Mesenchymal stem cell (in vitro differentiated cells and primary cell): ENCODE measurements at regions not wholly inside any gene's neighbourhood (a gene's known extent, or its start where the extent isn't known, plus 50 kb on each side); places are given as distances from the start of the nearest gene placed in this dataset.
A peak's percentile ranks its signal among the peaks of the same experiment; 100 is the strongest.

Experiments
- DNase-seq: peaks from one replicate; pipeline ENCODE4 v3.0.0-alpha.2; 2013
- H2AFZ ChIP-seq: one replicate; pipeline ENCODE4 v1.6.1; 2013; ENCODE audit warnings: low read depth, mild to moderate bottlenecking, control low read depth, inconsistent platforms, low read length, moderate library complexity
- H2AK5ac ChIP-seq: 2 replicates; pipeline ENCODE4 v1.6.1; 2013; ENCODE audit warnings: low read length, moderate library complexity, mild to moderate bottlenecking, inconsistent platforms; ENCODE audit not compliant: severe bottlenecking
- H2BK120ac ChIP-seq: one replicate; pipeline ENCODE4 v1.6.1; 2013; ENCODE audit warnings: low read depth, mild to moderate bottlenecking, inconsistent platforms, low read length, moderate library complexity
- H2BK12ac ChIP-seq, 2 experiments: one replicate each; pipeline ENCODE4 v1.6.1; 2013; ENCODE audit warnings: inconsistent platforms in 2 of 2, low read length in 2 of 2, mild to moderate bottlenecking in 2 of 2, moderate library complexity in 2 of 2, control low read depth in 1 of 2
- H2BK15ac ChIP-seq: one replicate; pipeline ENCODE4 v1.6.1; 2013; ENCODE audit warnings: mild to moderate bottlenecking, low read depth, inconsistent platforms; ENCODE audit not compliant: poor library complexity, severe bottlenecking
- H2BK5ac ChIP-seq: 2 replicates; pipeline ENCODE4 v1.6.1; 2013; ENCODE audit warnings: low read depth, mild to moderate bottlenecking, low read length, control low read depth, inconsistent platforms; ENCODE audit not compliant: poor library complexity, severe bottlenecking
- H3K14ac ChIP-seq, 2 experiments: one replicate each; pipeline ENCODE4 v1.6.1; 2013; ENCODE audit warnings: inconsistent platforms in 2 of 2, low read length in 2 of 2, control low read depth in 1 of 2, mild to moderate bottlenecking in 1 of 2, moderate library complexity in 1 of 2
- H3K18ac ChIP-seq, 2 experiments: one replicate each; pipeline ENCODE4 v1.6.1; 2013; ENCODE audit warnings: inconsistent platforms in 2 of 2, low read length in 2 of 2, control low read depth in 1 of 2, low read depth in 1 of 2, mild to moderate bottlenecking in 1 of 2
- H3K23ac ChIP-seq, 2 experiments: one replicate each; pipeline ENCODE4 v1.6.1; 2013; ENCODE audit warnings: inconsistent platforms in 2 of 2, low read length in 2 of 2, mild to moderate bottlenecking in 2 of 2, moderate library complexity in 2 of 2, control low read depth in 1 of 2
- H3K27ac ChIP-seq: 2 replicates; pipeline ENCODE4 v1.5.1; 2013; ENCODE audit warnings: mild to moderate bottlenecking, moderate library complexity, low read length, control low read depth, inconsistent platforms; ENCODE audit not compliant: poor library complexity, severe bottlenecking
- H3K27me3 ChIP-seq, 2 experiments: 2 replicates each; pipeline versions ENCODE4 v1.6.1 to v1.7.0; 2013; ENCODE audit warnings: low read length in 2 of 2, mild to moderate bottlenecking in 2 of 2, moderate library complexity in 2 of 2, control low read depth in 1 of 2, inconsistent platforms in 1 of 2; ENCODE audit not compliant: control insufficient read depth in 1 of 2, insufficient read depth in 1 of 2
- H3K36me3 ChIP-seq, 2 experiments: 2 replicates each; pipeline versions ENCODE4 v1.6.1 to v1.7.0; 2013; ENCODE audit warnings: low read length in 2 of 2, control low read depth in 1 of 2, inconsistent platforms in 1 of 2, low read depth in 1 of 2, mild to moderate bottlenecking in 1 of 2; ENCODE audit not compliant: insufficient read depth in 2 of 2, control insufficient read depth in 1 of 2
- H3K4ac ChIP-seq, 2 experiments: one replicate each; pipeline ENCODE4 v1.6.1; 2013; ENCODE audit warnings: inconsistent platforms in 2 of 2, low read length in 2 of 2, mild to moderate bottlenecking in 2 of 2, moderate library complexity in 2 of 2, control low read depth in 1 of 2, low read depth in 1 of 2
- H3K4me1 ChIP-seq: 2 replicates; pipeline ENCODE4 v1.6.1; 2013; ENCODE audit warnings: low read depth, low read length, control low read depth; ENCODE audit not compliant: control insufficient read depth, insufficient read depth
- H3K4me2 ChIP-seq: 2 replicates; pipeline ENCODE4 v1.6.1; 2013; ENCODE audit warnings: low read length, mild to moderate bottlenecking, inconsistent platforms; ENCODE audit not compliant: poor library complexity, severe bottlenecking
- H3K4me3 ChIP-seq, 2 experiments: 2 replicates each; pipeline versions ENCODE4 v1.5.1 to v1.7.0; 2013; ENCODE audit warnings: low read length in 2 of 2, mild to moderate bottlenecking in 2 of 2, control low read depth in 1 of 2, low read depth in 1 of 2; ENCODE audit not compliant: insufficient read depth in 1 of 2
- H3K79me1 ChIP-seq: replicated peaks from 2 replicates; pipeline ENCODE4 v1.6.1; 2013; ENCODE audit warnings: mild to moderate bottlenecking, control low read depth, low read length, inconsistent platforms; ENCODE audit not compliant: poor library complexity, severe bottlenecking
- H3K9ac ChIP-seq: 2 replicates; pipeline ENCODE4 v1.7.0; 2013; ENCODE audit warnings: mild to moderate bottlenecking, low read length, moderate library complexity
- H3K9me3 ChIP-seq: 2 replicates; pipeline ENCODE4 v1.7.0; 2013; ENCODE audit warnings: mild to moderate bottlenecking, low read length; ENCODE audit not compliant: control insufficient read depth
- H4K8ac ChIP-seq: one replicate; pipeline ENCODE4 v1.6.1; 2013; ENCODE audit warnings: inconsistent platforms, mild to moderate bottlenecking, low read length, moderate library complexity
- H4K91ac ChIP-seq: one replicate; pipeline ENCODE4 v1.6.1; 2013; ENCODE audit warnings: mild to moderate bottlenecking, low read length, inconsistent platforms
- WGBS: methylation state at CpG from one replicate; pipeline ENCODE4 v1.1.7; 2013; ENCODE audit warnings: mixed read lengths; 5-methylcytosine and 5-hydroxymethylcytosine counted together

DNA sequence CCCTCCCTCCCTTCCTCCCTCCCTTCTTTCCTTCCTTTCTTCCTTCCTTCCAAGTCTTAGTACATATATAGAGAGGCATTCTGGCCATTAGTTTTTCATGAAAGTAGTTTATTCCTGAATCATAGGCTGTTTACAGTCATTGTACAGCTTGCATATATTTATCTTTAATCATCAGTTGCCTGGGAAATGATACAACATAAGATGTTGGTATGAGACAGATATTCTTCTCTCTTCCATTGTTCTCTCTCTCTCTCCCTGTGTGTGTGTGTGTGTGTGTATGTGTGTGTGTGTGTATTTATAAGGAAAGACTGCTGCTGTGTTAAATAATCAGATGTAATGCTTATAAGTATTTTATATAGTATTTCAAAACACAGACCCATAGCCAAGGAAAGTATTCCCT lies 289.8 kb upstream of the UBE2E3 start:
- no peak overlapping the region for H2AK5ac ChIP-seq
- no peak overlapping the region for H4K8ac ChIP-seq
- H3K4me2 ChIP-seq: no peak overlapping the region
- H2BK15ac ChIP-seq: no peak overlapping the region
- H3K27me3 ChIP-seq: no peaks in the 10 kb centered on the region
- H2BK120ac ChIP-seq: no peak overlapping the region
- no peak overlapping the region for H3K27ac ChIP-seq
- H3K23ac ChIP-seq: no peak overlapping the region
- H3K36me3 ChIP-seq: no peaks in the 10 kb centered on the region
- no peak overlapping the region for H2BK12ac ChIP-seq
- H3K4me1 ChIP-seq: no peaks in the 10 kb centered on the region
- no peak overlapping the region for H3K4ac ChIP-seq
- no peak overlapping the region for H2AFZ ChIP-seq
- H3K79me1 ChIP-seq: no peaks in the 10 kb centered on the region
- no peaks in the 10 kb centered on the region for H3K9me3 ChIP-seq
- H3K18ac ChIP-seq: no peak overlapping the region
- DNase-seq: peak; percentile 59
- H2BK5ac ChIP-seq: no peak overlapping the region
- no peak overlapping the region for H4K91ac ChIP-seq
- no peak overlapping the region for H3K14ac ChIP-seq
- H3K4me3 ChIP-seq: no peak overlapping the region
- no peak overlapping the region for H3K9ac ChIP-seq

DNA sequence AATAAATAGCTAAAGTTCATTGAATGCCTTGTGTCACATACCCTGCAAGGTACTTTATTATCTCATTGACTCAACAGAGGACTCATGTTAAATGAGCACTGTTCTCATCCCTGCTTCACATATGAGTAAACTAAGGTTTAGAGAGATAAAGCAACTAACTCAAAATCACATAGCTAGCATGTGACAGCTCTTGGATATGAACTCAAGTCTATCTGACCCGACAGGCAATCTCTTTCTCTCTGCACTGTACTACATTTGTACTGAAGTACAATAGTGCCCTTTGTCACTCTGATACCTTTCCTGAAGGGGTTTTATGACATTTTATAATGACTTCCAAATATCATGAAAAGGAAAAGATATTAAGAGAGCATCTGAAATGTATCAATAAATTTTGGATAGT lies 297.5 kb upstream of the UBE2E3 start:
- no peaks in the 10 kb centered on the region for H3K9me3 ChIP-seq
- no peak overlapping the region for H2BK15ac ChIP-seq
- no peak overlapping the region for H2BK12ac ChIP-seq
- no peak overlapping the region for H3K9ac ChIP-seq
- H3K4me1 ChIP-seq: no peaks in the 10 kb centered on the region
- H3K23ac ChIP-seq: no peak overlapping the region
- DNase-seq: no peak
- H3K14ac ChIP-seq: no peak overlapping the region
- H3K4me3 ChIP-seq: no peak overlapping the region
- H3K36me3 ChIP-seq: no peaks in the 10 kb centered on the region
- no peak overlapping the region for H4K8ac ChIP-seq
- H3K79me1 ChIP-seq: no peaks in the 10 kb centered on the region
- no peak overlapping the region for H2BK120ac ChIP-seq
- H3K4me2 ChIP-seq: no peak overlapping the region
- H3K27ac ChIP-seq: no peak overlapping the region
- no peak overlapping the region for H2AK5ac ChIP-seq
- H2BK5ac ChIP-seq: no peak overlapping the region
- 83% methylated on average over 1 of the region's 1 CpG for WGBS
- H3K4ac ChIP-seq: no peak overlapping the region
- H3K18ac ChIP-seq: no peak overlapping the region
- no peak overlapping the region for H2AFZ ChIP-seq
- H3K27me3 ChIP-seq: no peaks in the 10 kb centered on the region
- no peak overlapping the region for H4K91ac ChIP-seq

DNA sequence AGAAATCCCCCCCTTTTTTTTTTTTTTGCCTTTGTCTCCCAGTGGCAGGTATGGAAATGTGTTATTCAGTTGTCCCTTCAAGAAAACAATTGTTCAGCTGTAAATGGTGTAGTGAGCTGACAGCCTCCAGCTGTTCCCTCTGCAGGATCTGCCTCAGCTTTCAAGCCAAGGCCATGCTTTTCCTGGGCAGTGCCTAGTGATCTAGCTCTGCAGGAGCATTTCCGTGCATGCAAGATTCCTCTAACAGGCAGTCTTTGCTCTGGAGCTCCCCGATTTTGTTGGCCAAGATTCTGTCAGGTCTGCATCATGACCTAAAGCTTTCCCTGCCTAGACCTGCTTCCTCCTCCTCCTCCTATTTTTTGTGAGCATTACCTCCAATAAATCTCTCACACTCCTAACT lies 300.7 kb upstream of the UBE2E3 start:
- Histone ChIP-seq H4K91ac (no peak overlapping the region), H3K14ac (no peak overlapping the region), H2BK120ac (no peak overlapping the region)

DNA sequence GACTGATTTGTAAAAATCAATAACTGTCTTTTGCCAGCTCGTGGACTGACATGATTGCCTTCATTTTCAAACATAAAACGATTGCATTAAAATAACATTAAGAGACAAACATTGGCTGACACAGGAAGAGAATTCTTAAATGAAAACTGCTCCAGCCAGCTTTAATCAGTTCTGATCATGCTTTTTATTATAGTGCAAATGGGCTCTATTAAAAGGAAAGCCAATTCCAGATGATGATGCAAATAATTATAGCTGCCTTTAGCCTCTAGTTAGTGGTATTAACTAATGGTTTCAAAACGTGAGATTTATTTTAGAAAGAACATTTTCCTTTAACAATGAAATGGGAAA lies 301.8 kb upstream of the UBE2E3 start:
- Histone ChIP-seq H3K36me3 (no peaks in the 10 kb centered on the region), H3K4me2 (no peak overlapping the region), H2AK5ac (no peak overlapping the region), H4K8ac (no peak overlapping the region), H3K18ac (no peak overlapping the region), H3K27ac (no peak overlapping the region), H2BK120ac (no peak overlapping the region), H4K91ac (no peak overlapping the region), H3K9ac (no peak overlapping the region), H3K4ac (no peak overlapping the region), H3K4me3 (no peak overlapping the region), H2AFZ (no peak overlapping the region), H3K14ac (no peak overlapping the region), H3K23ac (no peak overlapping the region), H2BK12ac (no peak overlapping the region), H2BK15ac (no peak overlapping the region), H3K4me1 (no peaks in the 10 kb centered on the region), H2BK5ac (no peak overlapping the region), H3K9me3 (no peaks in the 10 kb centered on the region), H3K27me3 (no peaks in the 10 kb centered on the region), H3K79me1 (no peaks in the 10 kb centered on the region)
- WGBS: 100% methylated on average over 1 of the region's 3 CpGs
- DNase-seq: no peak

More for the DNA sequence above, 300.7 kb upstream of the UBE2E3 start:
- no peak overlapping the region for H3K9ac ChIP-seq
- WGBS: 31% methylated on average over 2 of the region's 2 CpGs
- no peak overlapping the region for H2BK12ac ChIP-seq
- no peak overlapping the region for H3K18ac ChIP-seq
- no peaks in the 10 kb centered on the region for H3K4me1 ChIP-seq
- no peak overlapping the region for H2BK15ac ChIP-seq
- DNase-seq: no peak
- H3K79me1 ChIP-seq: no peaks in the 10 kb centered on the region
- no peak overlapping the region for H2AFZ ChIP-seq
- H3K4ac ChIP-seq: no peak overlapping the region
- no peak overlapping the region for H3K4me3 ChIP-seq
- H3K9me3 ChIP-seq: no peaks in the 10 kb centered on the region
- H3K27me3 ChIP-seq: no peaks in the 10 kb centered on the region
- H3K23ac ChIP-seq: no peak overlapping the region
- no peak overlapping the region for H2AK5ac ChIP-seq
- no peak overlapping the region for H3K27ac ChIP-seq
- no peak overlapping the region for H4K8ac ChIP-seq
- no peaks in the 10 kb centered on the region for H3K36me3 ChIP-seq
- H2BK5ac ChIP-seq: no peak overlapping the region
- H3K4me2 ChIP-seq: no peak overlapping the region
